Caco-2 (cell line): ENCODE measurements at regions not wholly inside any gene's neighbourhood (a gene's known extent, or its start where the extent isn't known, plus 50 kb on each side); places are given as distances from the start of the nearest gene placed in this dataset.

Source experiments
- BruUV-seq: library from RNA; stranded (reverse); fragments of 400-500 nt; replicated peaks from 2 replicates; lab custom pipeline; 2021; lab: Mats Ljungman, UMichigan
- CTCF ChIA-PET: fragments of 300-600 bp; sonication (Branson Sonifier 250); formaldehyde crosslinking; loops from one replicate; lab custom pipeline; 2022; ENCODE audit warnings: antibody characterized with exemption; lab: Charles Lee
- POLR2A ChIA-PET: fragments of 300-600 bp; sonication (Branson Sonifier 250); formaldehyde crosslinking; loops from one replicate; lab custom pipeline; 2022; ENCODE audit warnings: antibody characterized with exemption; lab: Charles Lee
- DNase-seq, 2 experiments: peaks; one replicate each; pipeline versions ENCODE4 v3.0.0 to v3.0.0-alpha.2; 2020 to 2022
- H3K27me3 ChIP-seq: replicated peaks from 2 replicates; pipeline ENCODE4 v1.6.0; 2011; ENCODE audit warnings: low read length; ENCODE audit not compliant: control insufficient read depth, insufficient read depth
- H3K36me3 ChIP-seq: 2 replicates; pipeline ENCODE4 v1.5.1; 2011; ENCODE audit warnings: low read length; ENCODE audit not compliant: control insufficient read depth, insufficient read depth
- H3K4me1 ChIP-seq: fragments of 250-450 bp; sonication (Bioruptor Pico); 2 replicates; pipeline ENCODE4 v1.5.1; 2020; ENCODE audit warnings: mild to moderate bottlenecking
- H3K4me3 ChIP-seq: 2 replicates; pipeline ENCODE4 v1.5.1; 2011; ENCODE audit warnings: low read depth, mild to moderate bottlenecking, control low read depth, low read length
- H3K9me3 ChIP-seq: fragments of 250-450 bp; sonication (Bioruptor Pico); 2 replicates; pipeline ENCODE4 v1.5.1; 2020; ENCODE audit warnings: mild to moderate bottlenecking, moderate library complexity
- H3K27ac Mint-ChIP-seq: one replicate; pipeline ENCODE4 v1.8.0; 2022; ENCODE audit warnings: mixed read lengths; ENCODE audit not compliant: unreplicated experiment
- H3K27me3 Mint-ChIP-seq: one replicate; pipeline ENCODE4 v1.8.0; 2022; ENCODE audit warnings: mixed read lengths; ENCODE audit not compliant: insufficient read depth, unreplicated experiment
- H3K36me3 Mint-ChIP-seq: one replicate; pipeline ENCODE4 v1.8.0; 2022; ENCODE audit warnings: mild to moderate bottlenecking, mixed read lengths; ENCODE audit not compliant: insufficient read depth, unreplicated experiment
- H3K4me1 Mint-ChIP-seq: one replicate; pipeline ENCODE4 v1.8.0; 2022; ENCODE audit warnings: low read depth, mixed read lengths; ENCODE audit not compliant: unreplicated experiment
- H3K4me3 Mint-ChIP-seq: one replicate; pipeline ENCODE4 v1.8.0; 2022; ENCODE audit warnings: mild to moderate bottlenecking, moderate library complexity, mixed read lengths; ENCODE audit not compliant: unreplicated experiment
- H3K9me3 Mint-ChIP-seq: one replicate; pipeline ENCODE4 v1.8.0; 2022; ENCODE audit warnings: mixed read lengths; ENCODE audit not compliant: unreplicated experiment
- CTCF ChIP-seq, 2 experiments: fragments of 200-600 bp in 1 of 2; IDR thresholded peaks; 1 replicate in 1 of 2; 2 replicates in 1 of 2; pipeline versions ENCODE4 v1.5.1 to v1.8.0; 2011 to 2022; ENCODE audit warnings: antibody characterized with exemption in 1 of 2, control low read depth in 1 of 2, inconsistent platforms in 1 of 2, low read depth in 1 of 2, low read length in 1 of 2, mild to moderate bottlenecking in 1 of 2, moderate library complexity in 1 of 2; ENCODE audit not compliant: insufficient read depth in 1 of 2, severe bottlenecking in 1 of 2, unreplicated experiment in 1 of 2
- intact Hi-C: fragments of 100-400 bp; cut with micrococcal nuclease; formaldehyde crosslinking; loops from one replicate; pipeline ENCODE4 v1.10.0; 2022; ENCODE audit not compliant: unreplicated experiment

GRCh38 chr13:109436055-109436622, 350.2 kb downstream of the IRS2 start:
- intact Hi-C loops = no loop called here
- CTCF ChIA-PET = no interaction called here
- DNase-seq = no peak
- H3K36me3 Mint-ChIP-seq = no peaks in the 10 kb centered on the region
- Histone ChIP-seq H3K27me3 (no peaks in the 10 kb centered on the region), H3K4me1 (no peaks in the 10 kb centered on the region), H3K4me3 (no peak overlapping the region), H3K9me3 (peaks cover 10% of the 10 kb centered on the region), H3K36me3 (no peaks in the 10 kb centered on the region)
- TF ChIP-seq CTCF (IDR thresholded peaks at IDR 0.05; ENCODE audit: insufficient read depth in 1 of 2, low read depth in 1 of 2, low read length in 1 of 2, severe bottlenecking in 1 of 2, unreplicated experiment in 1 of 2) = no peak
- no peaks in the 10 kb centered on the region for H3K4me1 Mint-ChIP-seq
- no peak overlapping the region for H3K27ac Mint-ChIP-seq
- no peaks in the 10 kb centered on the region for H3K27me3 Mint-ChIP-seq
- POLR2A ChIA-PET = no interaction called here
- H3K4me3 Mint-ChIP-seq = no peak overlapping the region
- BruUV-seq = no TSS peak
- peaks cover 21% of the 10 kb centered on the region for H3K9me3 Mint-ChIP-seq

GRCh38 chr13:109431217-109431616, 355.2 kb downstream of the IRS2 start:
- Mint-ChIP-seq H3K27ac (no peak overlapping the region), H3K4me1 (no peaks in the 10 kb centered on the region), H3K4me3 (no peak overlapping the region), H3K36me3 (no peaks in the 10 kb centered on the region), H3K27me3 (no peaks in the 10 kb centered on the region), H3K9me3 (peaks cover 40% of the 10 kb centered on the region)
- Histone ChIP-seq H3K27me3 (no peaks in the 10 kb centered on the region), H3K9me3 (peaks cover 10% of the 10 kb centered on the region; the same call in 1 of the 2 replicates), H3K4me3 (no peak overlapping the region), H3K36me3 (no peaks in the 10 kb centered on the region), H3K4me1 (no peaks in the 10 kb centered on the region)
- ChIA-PET POLR2A (no interaction called here), CTCF (no interaction called here)
- TF ChIP-seq CTCF (IDR thresholded peaks at IDR 0.05; ENCODE audit: insufficient read depth in 1 of 2, low read depth in 1 of 2, low read length in 1 of 2, severe bottlenecking in 1 of 2, unreplicated experiment in 1 of 2) = no peak
- DNase-seq = no peak
- intact Hi-C loops = no loop called here
- BruUV-seq = no TSS peak

- no peaks in the 10 kb centered on the region for H3K27me3 Mint-ChIP-seq
- no TSS peak for BruUV-seq
- DNase-seq = no peak
- POLR2A ChIA-PET = no interaction called here
- no peak overlapping the region for H3K4me3 Mint-ChIP-seq
- CTCF ChIA-PET = no interaction called here
- no peak overlapping the region for H3K27ac Mint-ChIP-seq
- Histone ChIP-seq H3K27me3 (no peaks in the 10 kb centered on the region), H3K4me3 (no peak overlapping the region), H3K9me3 (peaks cover 10% of the 10 kb centered on the region; the same call in 1 of the 2 replicates), H3K36me3 (no peaks in the 10 kb centered on the region), H3K4me1 (no peaks in the 10 kb centered on the region)
- TF ChIP-seq CTCF (IDR thresholded peaks at IDR 0.05; ENCODE audit: insufficient read depth in 1 of 2, low read depth in 1 of 2, low read length in 1 of 2, severe bottlenecking in 1 of 2, unreplicated experiment in 1 of 2) = peak in 1 of 2 experiments; percentile 7
- H3K36me3 Mint-ChIP-seq = no peaks in the 10 kb centered on the region
- H3K9me3 Mint-ChIP-seq = peaks cover 24% of the 10 kb centered on the region
- intact Hi-C loops = no loop called here
- no peaks in the 10 kb centered on the region for H3K4me1 Mint-ChIP-seq
These were observed 358.2 kb downstream of the IRS2 start for GRCh38 chr13:109428146-109428545.
